Forelimb muscle (tissue), 1 donor: ENCODE measurements at regions not wholly inside any gene's neighbourhood (a gene's known extent, or its start where the extent isn't known, plus 50 kb on each side); places are given as distances from the start of the nearest gene placed in this dataset.

Experiments
- DNase-seq: peaks from one replicate; pipeline ENCODE4 v3.0.0-alpha.2; 2013; ENCODE audit warnings: low read depth

DNA sequence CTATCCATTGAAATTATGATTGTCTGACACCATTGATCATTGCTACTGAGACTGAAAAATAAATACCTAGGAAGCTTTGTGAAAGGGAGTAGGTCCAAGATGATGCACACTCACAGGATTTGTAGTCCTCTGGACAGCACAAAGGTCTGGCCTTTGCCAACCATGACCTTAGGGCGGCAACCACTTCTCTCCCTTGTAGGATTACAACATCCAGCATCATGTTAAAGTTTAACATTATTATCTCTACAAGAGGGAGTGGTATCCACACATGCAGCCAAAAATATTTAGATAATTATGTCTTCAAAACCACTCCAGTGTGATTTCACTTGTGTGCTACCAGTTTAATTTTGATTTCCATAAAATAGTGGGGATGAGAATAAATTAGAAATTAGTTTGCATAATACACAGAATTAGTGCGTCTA is 51.1 kb upstream of the NHSL1 start:
- DNase-seq = no peak

DNA sequence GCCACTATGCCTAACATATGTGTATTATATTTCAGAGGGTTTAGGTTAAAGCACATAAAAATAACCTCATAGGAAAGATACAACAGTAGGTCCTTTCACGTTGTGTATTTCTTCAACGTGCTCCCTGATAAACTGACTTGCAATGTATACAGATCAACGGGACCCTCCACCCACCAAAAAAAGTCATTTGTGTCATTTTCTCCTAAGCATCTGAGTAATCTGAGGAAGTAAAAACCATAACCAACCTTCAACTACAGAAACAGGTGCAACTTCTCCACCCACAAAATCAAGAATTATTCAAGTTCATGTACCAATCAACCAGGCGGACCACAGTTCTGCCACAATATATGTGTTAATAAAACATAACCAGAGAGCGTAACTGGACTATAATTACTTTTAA is 54.9 kb upstream of the NHSL1 start:
- no peak for DNase-seq

DNA sequence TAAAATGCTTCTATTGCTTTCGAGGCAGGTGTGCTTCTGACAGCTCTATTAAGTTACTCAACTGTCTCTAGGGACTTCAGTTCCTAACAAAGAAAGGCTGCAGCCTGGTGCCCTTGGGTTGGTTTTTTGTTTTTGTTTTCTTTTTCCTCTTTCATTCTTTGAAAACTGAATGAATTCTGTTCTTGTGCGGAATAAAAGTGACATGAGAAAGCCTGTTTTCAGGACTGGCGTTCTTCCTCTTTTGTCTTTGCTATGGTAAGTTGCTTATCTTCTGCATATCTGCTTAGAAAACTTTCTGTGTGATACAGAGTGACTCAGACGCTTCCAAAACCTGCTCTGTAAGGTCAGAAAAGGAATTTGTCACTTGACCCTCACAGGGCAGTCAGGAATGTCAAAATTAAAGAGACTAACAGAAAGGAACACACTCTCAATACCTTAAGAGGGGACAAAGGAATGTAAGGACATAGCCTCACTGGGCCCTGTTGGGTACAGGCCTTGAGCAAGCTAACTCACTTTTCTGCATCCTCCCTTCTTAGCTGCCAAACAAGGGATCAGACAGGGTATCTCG is 56.2 kb upstream of the NHSL1 start:
- no peak for DNase-seq

DNA sequence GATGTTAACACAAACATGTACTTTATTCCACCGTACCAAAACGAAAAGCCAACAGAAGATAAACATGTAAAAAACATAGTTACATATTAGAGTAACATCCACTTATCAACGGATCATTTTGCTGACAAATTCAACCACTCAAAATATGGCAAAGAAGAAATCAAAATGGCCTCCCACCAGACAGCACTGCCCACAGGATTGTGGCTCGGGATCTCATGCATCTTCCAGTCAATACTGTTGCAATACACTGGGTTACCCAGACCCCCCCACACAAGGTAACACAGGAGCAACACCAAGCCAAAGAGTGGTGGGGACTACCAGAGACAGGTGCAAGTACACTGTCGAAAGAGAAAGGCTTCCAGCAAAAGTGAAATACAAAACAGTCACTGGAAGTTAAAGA is 57.9 kb upstream of the NHSL1 start:
- no peak for DNase-seq

GRCh38 chr6:138559143-138559542 is 59.8 kb upstream of the NHSL1 start:
- no peak for DNase-seq

DNA sequence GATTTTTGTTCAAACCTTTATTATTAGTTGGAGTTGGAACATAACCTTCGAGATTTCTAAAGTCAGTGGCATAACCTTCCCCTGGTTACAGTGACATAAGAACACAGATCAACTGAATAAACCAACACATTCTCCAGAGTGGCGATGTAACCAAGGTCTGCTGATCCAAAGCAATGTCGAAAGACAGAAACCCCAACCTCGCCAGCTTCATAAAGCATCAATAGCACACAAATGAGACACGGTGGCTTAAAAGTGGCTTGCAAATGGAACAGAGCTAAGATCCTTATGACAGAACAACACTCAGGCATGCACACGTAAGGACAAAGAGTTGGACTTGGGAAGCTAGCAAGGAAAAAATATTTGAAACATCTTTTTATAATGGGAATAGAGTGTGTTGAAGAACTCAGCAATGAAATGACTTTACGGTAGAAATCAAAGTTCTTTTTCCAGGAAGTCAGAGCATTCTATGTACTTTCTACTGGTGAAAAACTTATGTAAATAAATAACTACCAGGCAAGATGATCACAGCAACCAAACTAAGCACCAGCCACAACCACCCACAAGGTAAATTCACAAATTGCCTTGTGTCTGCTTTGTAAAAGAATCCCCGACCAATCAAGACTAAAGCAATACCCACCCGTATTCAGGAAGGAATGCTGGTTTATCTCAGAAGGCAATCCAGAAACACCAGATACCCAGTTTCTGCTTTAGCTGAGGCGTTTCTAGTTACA is 61.0 kb upstream of the NHSL1 start:
- no peak for DNase-seq

DNA sequence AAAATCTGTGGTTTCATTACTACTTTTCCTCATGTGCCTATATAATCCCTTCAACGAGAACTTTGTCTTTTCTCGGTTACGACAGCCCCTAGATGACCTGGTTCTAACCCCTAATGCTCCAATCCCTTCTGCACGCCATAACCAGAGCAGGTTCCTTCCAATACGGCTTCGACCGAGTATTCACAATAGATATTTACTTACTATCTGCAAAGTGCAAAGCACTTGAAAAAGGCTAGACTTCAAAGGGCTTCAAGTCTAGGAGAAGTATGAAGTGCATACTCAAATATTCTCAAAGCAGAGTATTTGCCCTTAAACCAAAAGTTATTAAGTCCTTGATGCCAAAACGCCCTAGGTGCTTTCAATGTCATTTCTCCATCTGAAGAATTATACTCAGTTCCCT is 63.4 kb upstream of the NHSL1 start:
- no peak for DNase-seq

DNA sequence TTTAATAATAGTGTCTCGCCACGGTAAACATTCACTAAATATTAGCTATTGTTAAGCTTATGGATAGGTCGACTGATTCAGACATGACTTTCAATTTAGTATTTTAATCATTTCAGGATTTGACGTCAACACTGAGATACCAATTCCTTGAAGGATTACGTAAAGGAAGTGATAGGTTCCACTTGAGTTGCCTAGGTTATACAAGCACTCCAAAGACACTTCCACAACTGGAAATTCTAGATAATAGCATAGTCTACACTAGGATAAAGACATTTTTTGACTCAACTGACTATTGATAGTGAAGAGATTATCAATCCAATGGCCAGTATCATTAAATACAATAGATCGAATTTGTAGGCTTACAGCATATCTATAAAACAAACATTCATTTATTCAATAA is 63.9 kb upstream of the NHSL1 start:
- DNase-seq = no peak

DNA sequence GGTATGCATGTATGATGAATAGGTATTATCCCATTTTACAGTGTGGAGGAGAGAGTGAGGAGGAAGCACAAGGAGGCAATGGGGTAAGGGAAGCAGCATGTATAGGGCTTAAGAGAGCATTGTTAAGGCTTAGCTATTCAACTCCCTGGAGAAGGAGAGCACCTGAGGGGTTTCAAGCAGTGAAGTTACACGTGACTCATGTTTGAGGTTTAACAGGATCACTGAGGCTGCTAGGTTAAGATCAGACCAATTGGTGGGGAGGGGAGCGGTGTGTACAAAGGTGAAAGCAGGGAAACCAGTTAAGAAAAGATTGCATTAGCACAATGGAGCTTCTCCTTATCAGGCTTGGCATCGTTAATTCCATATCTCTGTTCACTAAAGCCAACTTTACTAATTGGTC is 64.4 kb upstream of the NHSL1 start:
- DNase-seq = no peak

- no peak for DNase-seq
These were observed 65.0 kb upstream of the NHSL1 start for GRCh38 chr6:138564170-138564721.

DNA sequence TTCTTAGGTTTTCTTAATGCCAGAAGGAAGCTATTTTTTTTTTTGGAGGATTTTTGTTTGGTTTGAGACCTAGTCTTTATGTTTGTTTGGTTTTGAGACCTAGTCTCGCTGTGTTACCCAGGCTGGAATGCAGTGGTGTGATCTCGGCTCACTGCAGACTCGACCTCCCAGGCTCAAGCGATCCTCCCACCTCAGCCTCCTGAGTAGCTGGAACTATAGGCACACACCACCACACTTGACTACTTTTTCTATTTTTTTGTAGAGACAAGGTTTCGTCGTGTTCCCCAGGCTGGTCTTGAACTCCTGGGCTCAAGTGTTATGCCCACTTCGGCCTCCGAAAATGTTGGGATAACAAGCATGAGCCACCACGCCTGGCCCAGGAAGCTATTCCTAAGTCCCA is 67.8 kb upstream of the NHSL1 start:
- no peak for DNase-seq

DNA sequence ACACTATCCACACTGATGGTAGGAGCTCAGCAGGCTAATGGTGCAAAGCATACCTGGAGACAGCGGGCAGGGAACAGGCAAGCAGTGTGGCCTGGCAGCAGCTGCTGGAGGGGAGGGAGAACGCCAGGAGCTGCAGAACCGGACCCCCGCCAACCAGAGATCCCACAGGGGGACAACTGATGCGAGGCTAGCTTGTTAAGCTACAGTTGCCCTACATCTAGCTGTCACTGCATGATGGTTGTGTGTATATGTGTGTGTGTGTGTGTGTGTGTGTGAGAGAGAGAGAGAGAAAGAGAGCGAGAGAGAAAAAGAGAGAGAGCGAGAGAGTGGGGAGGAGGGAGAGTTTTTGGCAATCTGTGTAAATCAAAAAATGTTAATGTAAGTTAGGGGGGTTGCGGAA is 69.7 kb upstream of the NHSL1 start:
- DNase-seq = no peak

- DNase-seq = no peak
These were observed 70.3 kb upstream of the NHSL1 start for GRCh38 chr6:138569554-138569953.

DNA sequence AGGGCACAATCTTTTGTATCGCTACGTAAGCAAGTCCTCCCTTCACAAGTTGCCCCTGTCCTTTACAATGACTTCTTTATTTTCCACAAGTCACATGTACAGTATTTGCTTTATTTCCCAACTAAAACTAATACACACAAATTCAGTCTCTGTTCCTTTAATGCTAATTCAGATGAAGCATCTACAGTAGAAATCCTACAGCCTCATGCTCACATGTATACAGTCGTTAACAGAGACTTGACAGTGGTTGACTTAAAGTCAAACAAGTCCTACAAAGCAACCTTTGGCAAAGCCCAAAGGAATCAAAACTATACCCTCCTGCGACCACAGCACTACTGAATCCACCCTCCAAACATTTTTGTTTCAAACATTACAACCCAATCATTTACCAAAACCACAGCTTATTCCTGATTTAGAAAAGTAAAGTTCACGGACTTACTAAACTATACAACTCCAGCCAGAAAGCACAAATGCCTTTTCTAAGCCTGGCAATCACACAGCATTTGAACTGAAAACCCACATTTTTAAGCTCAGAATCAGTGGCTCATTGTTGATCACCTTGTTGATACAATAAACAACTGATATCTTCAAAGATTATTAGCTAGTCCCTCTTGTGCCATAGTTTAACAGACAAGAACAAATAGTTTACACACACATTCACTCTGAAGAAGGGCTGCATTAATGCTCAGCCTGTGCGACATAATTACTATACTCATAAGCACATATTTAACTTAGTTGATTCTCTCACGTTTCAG is 70.9 kb upstream of the NHSL1 start:
- DNase-seq = no peak

- DNase-seq = no peak
These were observed 71.4 kb upstream of the NHSL1 start for GRCh38 chr6:138570725-138571029.

GRCh38 chr6:138571181-138571580 is 71.9 kb upstream of the NHSL1 start:
- no peak for DNase-seq

DNA sequence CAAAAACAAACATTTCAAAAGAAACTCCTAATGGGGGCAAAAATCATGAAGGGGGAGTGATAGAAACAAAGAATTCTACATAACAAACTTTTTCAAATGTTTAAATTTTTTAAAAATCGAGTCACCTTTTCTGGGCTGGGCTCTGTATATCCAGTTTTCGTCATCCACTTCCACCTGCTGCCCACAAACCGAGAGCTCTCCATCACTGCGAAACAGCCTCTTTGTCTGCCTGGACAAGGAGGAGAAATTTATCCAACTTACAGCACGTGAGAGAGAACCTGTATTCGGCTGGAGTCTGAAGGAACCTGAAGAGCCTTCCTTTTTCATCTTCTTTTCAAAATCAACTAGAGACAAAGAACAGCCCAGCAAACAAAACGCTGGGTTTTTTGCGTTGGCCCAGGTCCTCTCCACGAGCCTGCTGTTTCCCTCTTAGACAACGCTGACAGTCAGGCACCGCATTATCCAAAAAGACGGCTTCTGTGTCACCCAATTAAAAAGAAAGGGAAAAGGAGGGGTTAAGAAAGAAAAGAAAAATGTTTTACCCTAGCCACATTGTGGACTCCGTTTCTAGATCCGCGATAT is 72.4 kb upstream of the NHSL1 start:
- DNase-seq = no peak

DNA sequence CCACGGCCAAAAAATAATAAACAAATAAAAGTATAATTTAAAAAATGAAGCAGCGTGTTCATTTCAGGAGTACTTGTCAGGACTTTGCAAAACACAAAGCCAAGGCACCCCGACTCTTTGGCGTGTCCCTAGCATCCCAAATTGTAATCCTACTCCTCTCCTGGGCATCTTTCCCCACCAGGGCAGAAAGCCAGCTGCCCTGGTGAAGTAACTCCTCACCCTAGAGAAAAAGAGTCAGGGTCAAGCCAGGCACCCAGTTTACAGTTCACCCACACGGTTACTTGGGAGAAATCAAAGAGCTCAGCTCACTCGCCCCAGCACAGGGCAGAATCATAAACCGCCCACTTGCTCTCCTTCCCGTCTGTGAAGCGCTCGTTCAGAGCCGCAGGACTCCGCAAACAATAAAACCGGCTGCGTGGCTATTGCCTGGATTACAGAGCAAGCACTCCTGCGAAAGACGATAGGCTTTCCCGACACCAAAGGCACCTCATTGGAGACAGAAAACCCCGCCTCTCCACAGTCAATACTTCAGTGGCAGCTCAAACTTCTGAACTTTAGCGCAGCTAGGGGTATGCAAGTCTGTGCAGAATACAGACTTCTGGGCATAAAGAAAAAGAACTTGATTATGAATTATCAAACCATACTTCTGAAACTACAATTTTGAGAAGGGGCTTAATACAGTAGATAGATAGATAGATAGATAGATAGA is 73.0 kb upstream of the NHSL1 start:
- DNase-seq = peak; percentile 65

- DNase-seq = no peak
These were observed 73.6 kb upstream of the NHSL1 start for GRCh38 chr6:138572885-138573284.

DNA sequence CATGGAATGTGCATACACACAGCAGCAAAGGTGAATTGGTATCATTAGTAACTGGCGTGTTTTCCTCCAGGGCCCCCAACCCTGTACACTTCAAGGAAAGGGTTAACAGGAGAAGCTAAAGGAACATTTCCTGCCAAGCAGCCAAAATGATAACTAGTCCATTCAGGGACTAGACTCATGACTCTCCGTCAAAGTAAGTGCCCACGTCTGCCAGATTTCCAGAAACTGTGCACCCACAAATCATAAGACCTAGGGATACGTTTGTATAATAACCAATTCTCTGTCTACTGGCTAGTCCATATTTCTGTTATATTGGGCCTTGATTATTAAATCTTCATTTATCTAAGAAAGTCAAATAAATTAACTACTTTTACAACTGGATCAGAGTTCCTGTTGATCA is 76.0 kb upstream of the NHSL1 start:
- DNase-seq = no peak

GRCh38 chr6:138576313-138576712 is 77.0 kb upstream of the NHSL1 start:
- no peak for DNase-seq
